HK-2 (cell line): ENCODE measurements at regions not wholly inside any gene's neighbourhood (a gene's known extent, or its start where the extent isn't known, plus 50 kb on each side); places are given as distances from the start of the nearest gene placed in this dataset.
A peak's percentile ranks its signal among the peaks of the same experiment; 100 is the strongest.

Experiments used
- DNase-seq: peaks from one replicate; pipeline ENCODE4 v3.0.0-alpha.2; 2018; ENCODE audit not compliant: unreplicated experiment

DNA sequence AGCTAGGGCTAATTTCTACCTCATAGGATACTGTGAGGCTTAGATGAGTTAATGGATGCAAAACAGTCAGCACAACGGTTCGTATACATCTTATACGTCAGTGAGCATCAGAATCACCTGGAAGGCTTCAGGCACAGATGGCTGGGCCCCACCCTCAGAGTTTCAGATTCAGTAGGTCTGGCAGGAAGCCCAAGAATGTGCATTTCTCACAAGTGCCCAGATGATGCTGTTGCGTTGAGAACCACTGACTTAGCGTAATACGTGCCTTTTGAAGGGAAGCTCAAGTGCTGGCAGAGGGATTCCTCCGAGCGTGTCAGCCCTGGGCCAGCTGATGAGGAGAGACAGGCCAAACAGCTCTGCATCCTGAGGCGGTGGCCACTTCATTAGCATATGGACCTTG, 117.1 kb upstream of the WWC1 start:
- DNase-seq, result peak; percentile 8

GRCh38 chr5:168176251-168176650, 115.2 kb upstream of the WWC1 start:
- DNase-seq, result no peak

DNA sequence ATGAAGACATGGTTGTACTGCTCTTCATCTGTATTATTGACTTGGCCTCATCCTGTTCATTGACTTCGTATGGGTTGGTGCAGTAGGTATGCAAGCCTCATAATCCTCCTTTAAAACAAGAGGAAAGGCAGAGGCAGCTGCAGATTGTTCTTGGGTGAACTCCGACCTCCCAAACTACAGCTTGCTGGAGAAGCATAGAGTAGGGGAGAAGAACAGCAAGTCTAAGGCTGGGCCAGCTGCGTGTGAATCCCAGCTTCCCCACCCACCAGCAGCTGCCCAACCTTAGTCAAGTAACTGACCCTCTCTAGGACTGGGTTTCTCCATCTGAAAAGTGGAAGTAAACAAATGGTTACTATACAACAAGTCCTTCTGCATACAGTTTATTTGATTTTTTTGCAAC, 114.5 kb upstream of the WWC1 start:
- DNase-seq, result no peak

- no peak for DNase-seq
These were observed 113.5 kb upstream of the WWC1 start for GRCh38 chr5:168177831-168178450.

DNA sequence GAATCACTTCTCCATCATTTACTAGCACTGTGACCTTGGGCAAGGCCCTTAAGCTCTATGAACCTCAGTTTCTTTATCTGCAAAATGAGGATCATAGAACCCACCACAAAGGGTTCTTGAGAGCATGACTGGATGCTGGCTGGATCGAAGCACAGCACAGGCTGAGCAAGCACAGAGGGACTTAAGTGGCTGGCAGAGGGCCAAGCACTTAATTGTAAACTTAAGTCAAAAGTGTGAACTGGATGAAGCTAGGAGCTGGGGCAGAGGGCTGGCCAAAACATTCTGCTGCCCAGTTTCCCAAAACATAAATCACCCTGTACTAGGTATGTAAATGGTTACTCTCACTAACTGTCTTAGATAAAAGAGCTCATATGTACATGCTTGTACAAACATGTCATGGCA, 112.3 kb upstream of the WWC1 start:
- DNase-seq, result no peak

DNA sequence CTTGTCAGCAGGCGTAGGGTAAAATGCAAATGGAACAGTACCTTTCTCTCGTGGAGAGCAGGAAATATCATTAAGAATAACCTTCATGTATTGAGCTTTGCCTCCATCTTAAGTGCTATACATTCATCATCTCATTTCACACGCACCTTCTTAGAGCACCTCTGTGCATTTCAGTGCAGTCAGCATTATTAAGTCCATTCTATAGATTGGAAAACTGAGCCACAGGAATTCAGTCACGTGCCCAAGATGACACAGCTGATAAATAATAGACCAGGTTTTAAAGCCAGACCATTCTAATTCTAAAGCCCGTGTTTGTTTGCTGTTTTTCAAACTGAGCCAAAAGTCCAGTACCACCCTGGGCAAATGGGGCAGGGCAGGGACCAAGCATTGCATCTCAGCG, 109.2 kb upstream of the WWC1 start:
- DNase-seq, result no peak

- no peak for DNase-seq
These were observed 107.3 kb upstream of the WWC1 start for GRCh38 chr5:168184103-168184502.

GRCh38 chr5:168186289-168187074, 105.0 kb upstream of the WWC1 start:
- no peak for DNase-seq

DNA sequence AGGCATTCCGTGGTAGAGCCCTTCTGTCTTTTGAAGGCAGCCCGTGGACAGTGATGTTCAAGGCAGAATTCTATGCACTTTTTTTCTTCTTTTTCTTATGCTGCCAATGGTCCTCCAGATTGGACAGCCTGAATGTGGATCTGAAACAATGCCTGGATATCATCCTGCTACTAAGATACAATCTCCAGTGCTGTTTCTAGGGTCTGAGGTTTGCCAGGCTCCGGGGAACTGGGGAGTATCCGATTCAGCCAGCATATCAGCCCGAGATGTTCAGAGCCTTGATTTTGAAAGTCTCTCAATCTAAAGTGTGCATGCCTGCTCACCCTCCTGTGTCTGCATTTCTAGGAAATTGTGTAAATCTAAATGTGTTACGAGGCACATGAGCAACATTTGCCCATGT, 103.8 kb upstream of the WWC1 start:
- no peak for DNase-seq

- DNase-seq, result no peak
These were observed 103.3 kb upstream of the WWC1 start for GRCh38 chr5:168188182-168188581.

DNA sequence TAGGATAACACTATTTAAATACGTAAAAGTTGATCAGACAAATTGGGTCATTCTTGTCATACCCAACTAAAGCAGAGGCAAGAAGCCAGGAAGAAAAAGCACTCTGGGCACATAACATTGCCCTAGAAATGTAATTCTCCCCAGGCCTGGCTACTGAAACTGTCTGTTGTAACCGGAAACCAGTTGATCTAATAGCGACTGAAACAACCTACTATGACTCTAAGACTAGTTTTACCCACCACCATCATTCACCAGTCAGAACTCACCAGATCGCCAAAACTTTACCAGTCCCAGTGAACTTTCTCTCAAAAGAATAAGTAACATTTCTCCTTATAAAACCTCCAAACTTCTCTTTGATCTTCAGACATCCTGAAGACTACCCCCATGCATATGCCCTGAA, 99.3 kb upstream of the WWC1 start:
- no peak for DNase-seq

DNA sequence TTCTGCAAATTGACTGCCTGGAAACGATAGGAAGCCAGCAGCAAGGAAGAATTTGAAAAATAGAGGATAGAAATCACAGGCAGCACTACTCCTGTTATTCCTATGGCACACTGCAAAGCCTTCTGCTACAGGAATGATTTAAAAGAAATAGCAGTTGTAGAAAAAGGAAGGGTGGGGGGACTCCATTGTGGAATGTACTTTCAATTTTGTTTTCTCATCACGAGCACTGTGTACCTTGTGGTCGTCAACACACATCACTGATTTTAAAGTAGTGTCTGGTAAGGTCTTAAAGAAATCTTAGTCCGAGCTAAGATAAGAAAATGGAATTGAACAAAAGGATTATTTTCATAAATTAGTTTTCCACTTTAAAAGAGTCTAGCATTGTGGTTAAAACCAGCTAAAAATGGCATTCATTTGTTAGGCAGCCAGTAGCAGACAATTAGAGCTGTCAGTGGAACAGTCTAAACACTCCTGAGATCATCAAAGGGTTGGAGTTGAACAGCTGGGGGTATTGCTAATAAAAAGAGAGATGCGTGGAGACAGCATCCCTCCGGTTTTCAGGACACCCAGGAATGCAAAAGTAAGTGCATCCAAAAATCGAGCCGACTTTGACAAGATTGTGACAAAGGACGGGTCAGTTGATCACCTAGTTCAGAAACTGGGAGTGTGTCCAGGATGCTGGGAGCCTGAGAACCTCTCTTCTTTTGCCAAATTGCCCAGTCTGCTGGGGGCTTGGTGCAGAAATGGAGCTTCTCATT, 97.8 kb upstream of the WWC1 start:
- no peak for DNase-seq

GRCh38 chr5:168195110-168195509, 96.3 kb upstream of the WWC1 start:
- DNase-seq, result no peak

DNA sequence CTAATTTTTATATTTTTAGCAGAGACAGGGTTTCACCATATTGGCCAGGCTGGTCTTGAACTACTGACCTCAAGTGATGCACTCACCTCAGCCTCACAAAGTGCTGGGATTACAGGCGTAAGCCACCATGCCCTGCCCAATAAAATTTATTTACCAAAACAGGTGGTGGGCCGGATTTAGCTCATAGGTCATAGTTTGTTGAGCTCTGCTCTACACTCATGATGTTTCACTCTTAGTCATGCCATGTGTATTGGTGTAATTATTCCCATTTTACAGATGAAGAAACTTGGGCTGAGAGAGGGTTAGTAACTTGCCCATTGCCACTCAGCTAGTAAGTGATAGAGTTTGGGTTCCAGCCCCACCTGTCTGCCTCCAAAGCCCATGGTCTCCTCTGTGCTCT, 93.1 kb upstream of the WWC1 start:
- DNase-seq, result no peak

DNA sequence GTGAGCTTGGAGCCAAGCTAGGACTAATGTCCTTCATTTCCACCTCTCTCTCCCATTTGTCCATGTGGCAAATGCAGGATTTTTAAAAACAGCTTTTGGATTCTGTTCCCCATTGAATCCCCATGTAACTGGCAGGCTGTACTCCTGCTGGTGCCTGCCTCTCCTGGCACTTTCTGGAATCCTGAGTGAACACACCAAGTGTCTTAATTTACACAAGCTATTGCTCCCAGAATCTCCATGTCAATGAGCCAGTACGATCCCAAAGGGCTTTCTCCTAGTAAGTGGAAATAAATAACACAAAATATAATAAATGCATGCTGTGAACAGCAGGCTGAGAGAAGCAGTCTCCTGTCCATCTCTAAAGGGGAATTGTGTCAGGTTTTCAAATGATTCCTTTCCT, 88.4 kb upstream of the WWC1 start:
- DNase-seq, result no peak

- DNase-seq, result no peak
These were observed 87.3 kb upstream of the WWC1 start for GRCh38 chr5:168204165-168204564.

DNA sequence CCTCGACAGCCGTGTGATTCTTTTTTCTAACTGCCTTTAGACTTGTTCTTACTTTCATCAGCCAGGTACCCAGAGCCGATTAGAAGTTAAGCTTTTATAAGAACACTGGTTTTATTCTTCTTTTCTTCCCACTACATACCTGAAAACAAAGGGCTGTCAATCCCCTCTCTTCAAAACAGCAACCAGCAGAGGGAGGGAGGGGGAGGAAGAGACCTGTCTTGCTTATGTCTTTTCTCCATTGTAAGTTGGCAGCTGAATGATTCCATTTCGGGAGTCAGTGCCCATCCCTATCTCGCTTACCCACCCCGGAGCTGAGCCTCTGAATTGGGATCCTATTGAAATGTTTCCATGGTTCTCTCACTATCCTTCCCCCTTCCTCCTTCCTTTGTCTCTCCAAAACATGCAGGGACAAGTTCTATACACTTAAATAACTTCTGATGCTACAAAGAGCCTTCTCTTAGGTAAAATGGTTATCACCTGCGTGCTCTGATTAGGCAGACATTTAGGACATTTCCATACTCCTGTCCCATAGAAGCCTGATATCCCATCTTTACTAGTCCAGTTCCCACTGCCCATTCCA, 83.9 kb upstream of the WWC1 start:
- DNase-seq, result no peak

- DNase-seq, result no peak
These were observed 82.0 kb upstream of the WWC1 start for GRCh38 chr5:168209244-168209995.

- DNase-seq, result no peak
These were observed 81.4 kb upstream of the WWC1 start for GRCh38 chr5:168209997-168210396.

DNA sequence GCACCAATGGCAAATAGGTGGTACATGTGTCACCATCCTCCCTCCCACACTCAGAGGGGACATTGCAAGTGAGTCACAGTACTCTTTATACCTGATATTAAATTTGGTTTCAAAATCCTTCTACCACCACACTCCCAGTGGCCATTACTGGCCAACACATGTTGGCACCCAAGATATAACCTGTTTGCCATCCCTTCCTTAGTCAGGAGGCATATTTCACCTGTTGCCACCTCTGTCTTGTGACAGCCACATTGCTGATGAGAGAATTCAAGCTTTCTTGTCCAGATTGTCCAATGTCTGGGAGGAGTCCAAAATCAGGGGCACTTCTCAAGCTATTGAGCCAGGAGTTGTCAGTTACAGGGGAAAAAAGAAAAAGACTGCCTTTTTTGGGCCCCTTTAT, 80.2 kb upstream of the WWC1 start:
- no peak for DNase-seq

DNA sequence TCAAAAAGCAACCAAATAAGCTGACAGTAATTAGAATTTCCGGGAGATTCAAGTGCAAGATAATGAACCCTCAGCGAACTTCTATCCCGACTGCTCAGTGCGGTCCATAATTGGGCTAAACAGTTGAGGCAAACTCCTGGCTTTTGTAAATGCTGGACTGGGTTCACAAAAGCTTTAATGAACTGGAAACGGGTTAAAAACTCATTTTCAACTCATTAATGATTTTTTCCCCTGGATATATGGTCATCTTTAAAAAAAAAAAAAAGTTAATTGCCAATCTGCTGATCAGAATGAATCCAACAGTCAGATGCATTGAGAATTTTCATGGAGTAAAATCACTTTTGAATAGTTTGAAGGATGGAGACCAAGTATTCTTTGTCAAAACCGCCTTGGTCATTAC, 79.5 kb upstream of the WWC1 start:
- no peak for DNase-seq

DNA sequence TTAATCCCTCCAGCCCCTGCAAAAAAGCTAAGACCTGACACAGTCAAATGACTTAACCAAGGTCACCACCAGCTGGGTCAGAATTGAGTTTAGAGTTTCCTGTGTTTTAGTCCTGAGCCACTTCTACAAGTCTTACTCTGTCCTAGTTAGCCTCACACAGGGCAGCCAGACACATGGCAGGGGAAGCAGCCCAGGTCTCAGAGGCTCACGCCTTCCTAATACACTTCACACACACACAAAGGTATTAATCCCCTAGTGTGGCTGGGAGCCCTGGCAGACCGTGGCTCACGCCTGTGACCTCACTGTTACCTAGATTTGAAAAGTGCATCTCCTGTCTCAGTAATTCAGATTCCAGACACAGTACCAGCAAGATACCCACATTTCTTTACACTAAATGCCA, 77.4 kb upstream of the WWC1 start:
- DNase-seq, result no peak
